NT2/D1 (cell line): ENCODE measurements at regions not wholly inside any gene's neighbourhood (a gene's known extent, or its start where the extent isn't known, plus 50 kb on each side); places are given as distances from the start of the nearest gene placed in this dataset.

Experiments used
- DNase-seq: peaks from one replicate; pipeline ENCODE4 v3.0.0-alpha.2; 2011; ENCODE audit warnings: low read depth, low spot score
- H3K27me3 ChIP-seq: 2 replicates; pipeline ENCODE4 v1.6.0; 2011; ENCODE audit warnings: mild to moderate bottlenecking; ENCODE audit not compliant: insufficient read length, insufficient read depth
- H3K36me3 ChIP-seq: 2 replicates; pipeline ENCODE4 v1.6.1; 2011; ENCODE audit warnings: mild to moderate bottlenecking, low read length, mixed read lengths; ENCODE audit not compliant: insufficient read depth, insufficient read length
- H3K4me1 ChIP-seq: 2 replicates; pipeline ENCODE4 v1.5.1; 2011; ENCODE audit not compliant: insufficient read depth, insufficient read length
- H3K4me3 ChIP-seq: 2 replicates; pipeline ENCODE4 v1.5.1; 2011; ENCODE audit warnings: low read depth; ENCODE audit not compliant: insufficient read length
- H3K9ac ChIP-seq: 2 replicates; pipeline ENCODE4 v1.6.0; 2011; ENCODE audit warnings: low read depth; ENCODE audit not compliant: insufficient read length
- H3K9me3 ChIP-seq: 2 replicates; pipeline ENCODE4 v1.5.1; 2011; ENCODE audit warnings: mild to moderate bottlenecking, low read length; ENCODE audit not compliant: insufficient read depth
- SUZ12 ChIP-seq: IDR thresholded peaks from 2 replicates; pipeline ENCODE4 v1.6.1; 2011; ENCODE audit not compliant: insufficient read length, insufficient read depth; ENCODE audit errors: extremely low read depth
- YY1 ChIP-seq: IDR thresholded peaks from 2 replicates; pipeline ENCODE4 v1.6.1; 2011; ENCODE audit not compliant: insufficient read length, insufficient read depth
- ZNF274 ChIP-seq: IDR thresholded peaks from 2 replicates; pipeline ENCODE4 v1.6.1; 2011; ENCODE audit warnings: mild to moderate bottlenecking, low read depth, low read length

DNA sequence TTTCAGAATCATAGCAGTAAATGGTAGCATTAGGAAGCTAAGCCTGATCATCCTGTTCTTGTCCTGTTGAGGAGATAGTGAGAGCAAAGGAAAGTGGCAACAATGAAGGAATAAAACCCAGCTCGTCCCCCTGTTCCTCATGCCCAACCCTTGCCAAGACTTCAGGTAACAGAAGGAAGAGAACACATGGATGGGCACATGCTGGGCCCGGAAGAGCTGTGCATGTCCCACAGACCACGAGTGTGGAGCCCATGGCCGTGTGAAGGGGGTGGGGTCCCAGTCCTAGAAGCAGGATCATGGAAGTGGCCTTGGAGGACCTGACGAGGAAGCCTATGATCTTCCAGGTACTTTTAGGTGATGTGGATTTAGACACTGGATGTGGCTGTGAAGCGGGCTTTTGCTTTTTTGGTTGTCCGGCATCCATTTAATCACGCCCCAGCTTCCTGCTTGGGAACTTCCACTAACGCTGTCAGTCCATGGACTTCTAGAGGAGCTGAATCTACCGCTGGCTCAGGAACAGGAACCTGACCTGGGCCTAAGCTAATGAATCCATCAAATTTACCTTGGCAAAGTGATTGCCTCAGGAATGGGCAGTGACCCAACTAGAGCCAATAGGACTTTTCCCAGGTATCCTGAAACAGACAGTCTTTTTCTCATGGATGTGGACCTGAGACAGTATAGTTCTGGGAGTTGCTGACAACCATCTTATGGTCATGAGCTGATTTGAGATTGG is 79.3 kb upstream of the ARMC2 start:
- DNase-seq: no peak
- Histone ChIP-seq H3K9ac (no peak overlapping the region), H3K27me3 (no peaks in the 10 kb centered on the region), H3K9me3 (no peaks in the 10 kb centered on the region), H3K4me3 (no peak overlapping the region), H3K4me1 (no peaks in the 10 kb centered on the region), H3K36me3 (no peaks in the 10 kb centered on the region)
- TF ChIP-seq SUZ12: no peak
- TF ChIP-seq YY1: no peak
- TF ChIP-seq ZNF274: no peak

DNA sequence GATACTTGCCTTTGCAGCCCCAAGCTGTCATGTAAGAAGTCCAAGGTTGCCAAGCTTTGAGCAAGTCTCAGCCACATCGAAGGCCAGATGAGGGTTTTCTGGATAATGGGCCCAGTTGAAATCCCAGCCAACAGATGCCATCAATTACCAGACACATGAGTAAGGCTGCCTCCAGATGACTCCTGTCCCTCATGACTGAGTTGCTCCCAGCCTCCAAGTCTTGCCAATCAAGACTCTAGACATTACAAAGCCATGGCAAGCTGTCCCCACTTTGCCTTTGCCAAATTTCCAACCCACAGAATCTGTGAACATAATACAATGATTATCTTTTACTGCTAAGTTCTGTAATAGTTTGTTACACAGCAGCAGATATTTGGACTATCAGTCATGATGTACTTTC is 76.8 kb upstream of the ARMC2 start:
- Histone ChIP-seq H3K36me3 (no peaks in the 10 kb centered on the region), H3K4me1 (no peaks in the 10 kb centered on the region), H3K27me3 (no peaks in the 10 kb centered on the region), H3K9me3 (no peaks in the 10 kb centered on the region), H3K9ac (no peak overlapping the region), H3K4me3 (no peak overlapping the region)
- TF ChIP-seq YY1 (no peak), ZNF274 (no peak), SUZ12 (no peak)
- DNase-seq: no peak

DNA sequence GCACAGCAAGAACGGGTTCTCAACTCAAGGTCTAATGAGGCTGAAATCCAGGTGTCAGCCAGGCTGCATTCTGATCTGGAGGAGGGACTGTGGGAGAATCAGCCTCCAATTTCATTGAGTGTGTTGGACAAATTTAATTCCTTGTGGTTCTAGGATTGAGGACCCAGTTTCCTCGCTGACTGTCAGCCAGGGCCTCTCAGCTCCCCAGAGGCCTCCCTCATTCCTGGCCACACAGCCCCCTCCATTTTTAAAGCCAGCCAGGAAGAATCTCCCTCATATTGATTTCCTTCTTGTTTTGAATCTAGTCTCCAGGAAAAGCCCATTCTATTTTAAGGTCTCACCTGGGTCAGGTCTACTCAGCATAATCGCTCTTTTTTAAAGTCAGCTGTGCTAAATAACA is 73.7 kb upstream of the ARMC2 start:
- TF ChIP-seq ZNF274 (no peak), SUZ12 (no peak), YY1 (no peak)
- Histone ChIP-seq H3K4me3 (no peak overlapping the region), H3K27me3 (no peaks in the 10 kb centered on the region), H3K4me1 (no peaks in the 10 kb centered on the region), H3K36me3 (no peaks in the 10 kb centered on the region), H3K9me3 (no peaks in the 10 kb centered on the region), H3K9ac (no peak overlapping the region)
- no peak for DNase-seq

DNA sequence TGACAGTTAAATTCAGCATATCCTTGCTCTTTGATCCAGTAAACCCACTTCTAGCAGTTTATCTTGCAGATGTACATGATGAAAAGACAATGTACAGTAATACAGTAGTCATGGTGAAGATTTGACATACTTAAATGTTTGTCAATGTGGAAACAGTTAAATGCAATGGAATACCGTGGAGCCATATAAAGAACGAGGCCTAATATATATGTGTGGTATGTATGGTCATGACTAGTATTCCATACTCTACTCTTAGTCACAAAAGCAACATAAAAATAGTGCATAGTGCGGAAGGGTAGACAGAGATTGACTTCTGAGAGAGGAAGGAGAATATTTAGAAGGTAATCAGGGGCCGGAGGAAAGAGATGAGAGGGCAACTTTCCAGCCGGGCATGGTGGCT is 70.7 kb upstream of the ARMC2 start:
- Histone ChIP-seq H3K4me1 (peaks cover 3% of the 10 kb centered on the region), H3K27me3 (no peaks in the 10 kb centered on the region), H3K4me3 (no peak overlapping the region), H3K36me3 (no peaks in the 10 kb centered on the region), H3K9me3 (no peaks in the 10 kb centered on the region), H3K9ac (no peak overlapping the region)
- no peak for DNase-seq
- TF ChIP-seq SUZ12 (no peak), YY1 (no peak), ZNF274 (no peak)

DNA sequence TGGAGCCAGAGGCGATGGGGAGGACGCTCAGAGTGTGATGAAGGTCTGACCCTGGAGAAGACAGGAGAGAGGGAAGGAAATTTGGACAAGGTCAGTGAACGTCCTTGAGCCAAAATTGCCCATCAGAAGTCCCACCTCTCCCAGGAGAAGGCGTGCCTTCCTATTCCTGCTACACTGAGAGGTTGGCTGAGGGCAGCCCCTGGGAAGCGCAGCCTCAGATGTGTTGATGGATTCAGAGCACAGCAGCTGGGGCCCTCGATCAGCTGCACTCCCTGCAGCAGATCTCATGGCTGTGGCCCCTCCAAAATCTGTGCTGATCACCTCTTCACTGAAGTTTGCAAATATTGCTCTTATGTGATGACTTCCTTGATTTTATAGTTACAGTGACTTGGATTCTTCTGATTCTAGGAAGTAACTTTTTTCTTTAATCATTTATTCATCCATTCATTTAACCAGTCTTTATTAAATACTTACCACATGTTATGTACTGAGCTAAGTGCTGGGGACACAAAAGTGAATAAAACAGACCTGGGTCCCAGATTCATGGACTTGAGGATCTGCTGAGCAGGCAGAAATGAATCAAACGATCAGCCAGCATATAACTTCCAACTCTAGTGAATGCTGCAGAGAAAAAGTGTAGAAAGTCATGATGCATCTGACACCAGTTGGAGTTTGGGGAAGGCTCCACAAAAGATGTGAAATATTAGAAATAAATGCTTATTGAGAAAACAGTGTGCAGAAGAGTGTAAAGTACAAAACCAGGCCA is 69.6 kb upstream of the ARMC2 start:
- Histone ChIP-seq H3K36me3 (no peaks in the 10 kb centered on the region), H3K9me3 (no peaks in the 10 kb centered on the region), H3K27me3 (peaks cover 11% of the 10 kb centered on the region), H3K4me3 (no peak overlapping the region), H3K9ac (no peak overlapping the region), H3K4me1 (peaks cover 3% of the 10 kb centered on the region)
- no peak for DNase-seq
- TF ChIP-seq SUZ12: no peak
- TF ChIP-seq YY1: no peak
- no peak for TF ChIP-seq ZNF274

- TF ChIP-seq YY1: no peak
- DNase-seq: no peak
- Histone ChIP-seq H3K27me3 (peaks cover 11% of the 10 kb centered on the region), H3K4me1 (peaks cover 3% of the 10 kb centered on the region), H3K36me3 (no peaks in the 10 kb centered on the region), H3K9me3 (no peaks in the 10 kb centered on the region), H3K9ac (no peak overlapping the region), H3K4me3 (no peak overlapping the region)
Observed at GRCh38 chr6:108779536-108780275, 68.5 kb upstream of the ARMC2 start.

- Histone ChIP-seq H3K4me1 (peaks cover 3% of the 10 kb centered on the region), H3K36me3 (no peaks in the 10 kb centered on the region), H3K4me3 (no peak overlapping the region), H3K9me3 (no peaks in the 10 kb centered on the region), H3K9ac (no peak overlapping the region), H3K27me3 (peaks cover 11% of the 10 kb centered on the region)
- DNase-seq: no peak
- no peak for TF ChIP-seq YY1
- TF ChIP-seq SUZ12: no peak
- TF ChIP-seq ZNF274: no peak
Observed at GRCh38 chr6:108780784-108781183, 67.4 kb upstream of the ARMC2 start.
